DOHH2 (cell line): ENCODE measurements at regions not wholly inside any gene's neighbourhood (a gene's known extent, or its start where the extent isn't known, plus 50 kb on each side); places are given as distances from the start of the nearest gene placed in this dataset.

Experiments
- EZH2phosphoT487 ChIP-seq: fragments of 200-600 bp; sonication (generic); IDR thresholded peaks from 2 replicates; pipeline ENCODE4 v1.6.1; 2017; ENCODE audit warnings: borderline replicate concordance, mild to moderate bottlenecking, antibody characterized with exemption, low read length, moderate library complexity, mixed read lengths
- TF ChIP-seq, protein P1 (sequence below): fragments of 200-600 bp; sonication (generic); IDR thresholded peaks from one replicate; pipeline ENCODE4 v1.5.1; 2014; ENCODE audit warnings: antibody characterized with exemption, mild to moderate bottlenecking, low read depth, low read length; ENCODE audit not compliant: poor library complexity, severe bottlenecking

DNA sequence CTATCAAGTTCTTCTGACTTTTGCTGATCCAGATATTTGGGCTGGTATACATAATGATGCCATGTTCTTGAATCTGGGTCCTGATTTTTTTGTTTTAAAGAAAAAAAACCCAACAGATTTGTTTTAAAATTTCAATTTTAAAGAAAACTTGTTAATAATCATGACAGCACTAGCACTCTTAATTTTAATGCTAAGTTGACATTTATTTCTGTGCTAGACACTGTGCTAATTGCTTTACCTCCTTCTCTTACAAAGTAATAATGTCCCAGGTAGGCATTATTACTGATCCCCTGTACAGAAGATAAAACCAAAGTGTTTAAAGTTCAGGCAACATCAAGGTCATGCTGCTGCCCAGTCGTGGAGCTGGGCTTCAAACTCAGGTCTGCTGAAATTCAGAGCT lies 101.9 kb downstream of the ZNF608 start:
- TF ChIP-seq, protein P1, sequence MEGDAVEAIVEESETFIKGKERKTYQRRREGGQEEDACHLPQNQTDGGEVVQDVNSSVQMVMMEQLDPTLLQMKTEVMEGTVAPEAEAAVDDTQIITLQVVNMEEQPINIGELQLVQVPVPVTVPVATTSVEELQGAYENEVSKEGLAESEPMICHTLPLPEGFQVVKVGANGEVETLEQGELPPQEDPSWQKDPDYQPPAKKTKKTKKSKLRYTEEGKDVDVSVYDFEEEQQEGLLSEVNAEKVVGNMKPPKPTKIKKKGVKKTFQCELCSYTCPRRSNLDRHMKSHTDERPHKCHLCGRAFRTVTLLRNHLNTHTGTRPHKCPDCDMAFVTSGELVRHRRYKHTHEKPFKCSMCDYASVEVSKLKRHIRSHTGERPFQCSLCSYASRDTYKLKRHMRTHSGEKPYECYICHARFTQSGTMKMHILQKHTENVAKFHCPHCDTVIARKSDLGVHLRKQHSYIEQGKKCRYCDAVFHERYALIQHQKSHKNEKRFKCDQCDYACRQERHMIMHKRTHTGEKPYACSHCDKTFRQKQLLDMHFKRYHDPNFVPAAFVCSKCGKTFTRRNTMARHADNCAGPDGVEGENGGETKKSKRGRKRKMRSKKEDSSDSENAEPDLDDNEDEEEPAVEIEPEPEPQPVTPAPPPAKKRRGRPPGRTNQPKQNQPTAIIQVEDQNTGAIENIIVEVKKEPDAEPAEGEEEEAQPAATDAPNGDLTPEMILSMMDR, result no peak
- no peak for TF ChIP-seq EZH2phosphoT487
